ENCODE measurements at regions not wholly inside any gene's neighbourhood (a gene's known extent, or its start where the extent isn't known, plus 50 kb on each side); places are given as distances from the start of the nearest gene placed in this dataset.

DNA sequence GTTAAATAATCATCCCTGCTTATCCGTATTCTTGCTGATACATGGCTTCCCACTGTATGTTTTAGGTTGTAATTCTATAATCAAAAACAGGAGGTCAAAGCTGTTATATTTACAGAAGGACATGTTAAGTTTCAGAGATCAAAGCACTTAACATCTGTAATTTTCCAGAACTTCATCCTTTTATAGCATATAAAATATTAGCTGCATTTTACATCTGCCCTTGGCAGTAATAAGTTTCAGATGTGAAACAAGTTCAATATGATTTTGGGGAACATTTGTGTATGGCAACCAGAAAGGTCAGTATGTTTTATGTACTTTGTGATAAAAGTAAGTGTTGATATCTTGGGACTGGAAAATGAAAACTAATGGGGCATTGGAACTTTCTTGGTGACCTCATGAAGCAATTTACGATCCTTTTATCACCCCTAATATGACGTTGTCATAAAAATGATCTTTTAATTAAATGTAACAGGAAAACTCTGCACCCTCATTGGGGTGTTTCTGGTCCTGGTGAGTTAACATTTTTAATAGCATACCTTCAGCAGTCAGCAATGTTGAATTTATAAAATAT lies 449.6 kb downstream of the GPATCH2 start:
- TF ChIP-seq POLR2A (IDR thresholded peaks at IDR 0.05) = no peak
- TF ChIP-seq, protein P1, sequence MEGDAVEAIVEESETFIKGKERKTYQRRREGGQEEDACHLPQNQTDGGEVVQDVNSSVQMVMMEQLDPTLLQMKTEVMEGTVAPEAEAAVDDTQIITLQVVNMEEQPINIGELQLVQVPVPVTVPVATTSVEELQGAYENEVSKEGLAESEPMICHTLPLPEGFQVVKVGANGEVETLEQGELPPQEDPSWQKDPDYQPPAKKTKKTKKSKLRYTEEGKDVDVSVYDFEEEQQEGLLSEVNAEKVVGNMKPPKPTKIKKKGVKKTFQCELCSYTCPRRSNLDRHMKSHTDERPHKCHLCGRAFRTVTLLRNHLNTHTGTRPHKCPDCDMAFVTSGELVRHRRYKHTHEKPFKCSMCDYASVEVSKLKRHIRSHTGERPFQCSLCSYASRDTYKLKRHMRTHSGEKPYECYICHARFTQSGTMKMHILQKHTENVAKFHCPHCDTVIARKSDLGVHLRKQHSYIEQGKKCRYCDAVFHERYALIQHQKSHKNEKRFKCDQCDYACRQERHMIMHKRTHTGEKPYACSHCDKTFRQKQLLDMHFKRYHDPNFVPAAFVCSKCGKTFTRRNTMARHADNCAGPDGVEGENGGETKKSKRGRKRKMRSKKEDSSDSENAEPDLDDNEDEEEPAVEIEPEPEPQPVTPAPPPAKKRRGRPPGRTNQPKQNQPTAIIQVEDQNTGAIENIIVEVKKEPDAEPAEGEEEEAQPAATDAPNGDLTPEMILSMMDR (IDR thresholded peaks at IDR 0.05) = no peak
